ENCODE measurements at regions not wholly inside any gene's neighbourhood (a gene's known extent, or its start where the extent isn't known, plus 50 kb on each side); places are given as distances from the start of the nearest gene placed in this dataset.

DNA sequence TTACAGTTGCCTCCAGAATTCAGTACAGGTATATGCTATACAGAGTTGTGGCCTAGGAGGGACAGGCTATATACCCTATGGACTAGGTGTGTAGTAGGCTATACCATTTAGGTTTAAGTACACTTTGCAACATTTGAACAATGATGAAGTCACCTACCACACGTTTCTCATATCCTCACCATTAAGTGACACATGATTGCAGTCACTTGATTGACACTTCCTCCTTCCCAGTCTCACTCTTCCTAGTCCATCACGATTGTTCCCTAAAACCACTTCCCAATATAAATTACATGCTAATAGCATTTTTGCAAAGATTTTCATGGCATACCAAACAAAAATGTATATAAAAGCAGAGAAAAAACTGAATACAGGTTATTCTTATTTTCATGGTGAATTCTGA lies 312.2 kb downstream of the EPB41L4A start:
- no peaks in the 10 kb centered on the region for H3K79me1 ChIP-seq (ENCODE audit: low read depth in 1 of 2, low read length in 2 of 2)
- H3K36me3 ChIP-seq (ENCODE audit: control insufficient read depth, insufficient read depth, low read length): no peaks in the 10 kb centered on the region
- H3K4ac ChIP-seq (ENCODE audit: low read depth, low read length): no peak overlapping the region
- ATAC-seq (ENCODE audit: low read depth) (no peak), DNase-seq (no peak)
- H3K9me1 ChIP-seq (ENCODE audit: insufficient read depth, low read length): no peaks in the 10 kb centered on the region
- no peak overlapping the region for H3K9ac ChIP-seq (ENCODE audit: low read depth, low read length)
- H3K14ac ChIP-seq (replicated peaks; ENCODE audit: low read depth, low read length): no peak overlapping the region
- H2AFZ ChIP-seq (replicated peaks; ENCODE audit: low read length, poor library complexity): no peak overlapping the region
- H4K5ac ChIP-seq (ENCODE audit: low read depth, low read length): no peak overlapping the region
- no peak overlapping the region for H3K4me2 ChIP-seq (ENCODE audit: low read depth, low read length)
- no peaks in the 10 kb centered on the region for H4K20me1 ChIP-seq (ENCODE audit: insufficient read depth, low read length)
- no peak overlapping the region for H2AK9ac ChIP-seq (replicated peaks; ENCODE audit: low read depth, low read length, poor library complexity)
- ChIA-PET POLR2A (ENCODE audit: unreplicated experiment) (no interaction called here), CTCF (no interaction called here)
- intact Hi-C loops (cut with micrococcal nuclease): no loop called here
- BruUV-seq (replicated peaks): no TSS peak
- H3K4me3 ChIP-seq (ENCODE audit: insufficient read depth, low read depth, low read length): no peak overlapping the region
- H3K23ac ChIP-seq (ENCODE audit: low read depth, low read length): no peak overlapping the region
- no peak overlapping the region for H2BK5ac ChIP-seq (ENCODE audit: low read depth, low read length, poor library complexity, severe bottlenecking)
- no peak overlapping the region for H3K18ac ChIP-seq (ENCODE audit: low read depth, low read length)
- dilution Hi-C loops (cut with HindIII; ENCODE audit: low sequenced_read_pairs, unreplicated experiment): no loop called here
- no peaks in the 10 kb centered on the region for H3K4me1 ChIP-seq (ENCODE audit: control insufficient read depth, insufficient read depth, low read length)
- TF ChIP-seq CEBPB (IDR thresholded peaks at IDR 0.05; ENCODE audit: low read depth, low read length) (no peak), MXI1 (IDR thresholded peaks at IDR 0.05; ENCODE audit: borderline replicate concordance, low read depth, low read length) (no peak)
- H4K91ac ChIP-seq (ENCODE audit: insufficient read depth, low read depth, low read length): no peak overlapping the region
- no peak overlapping the region for H4K8ac ChIP-seq (ENCODE audit: low read depth in 2 of 2, low read length in 2 of 2)
- H3K27ac ChIP-seq (ENCODE audit: insufficient read depth, low read length): no peak overlapping the region
- 20% methylated on average over 1 of the region's 2 CpGs; no CpG with 5 or more reads in 1 of the 2 experiments for WGBS, 2 experiments (ENCODE audit: extremely low coverage in 2 of 2, insufficient read length in 1 of 2)
- H2BK120ac ChIP-seq (ENCODE audit: low read depth, low read length): no peak overlapping the region
- H2BK15ac ChIP-seq (ENCODE audit: low read depth, low read length): no peak overlapping the region
- in situ Hi-C loops (cut with MboI; ENCODE audit: low sequenced_read_pairs): no loop called here
- H2BK20ac ChIP-seq (ENCODE audit: low read depth, low read length): no peak overlapping the region
- 0 out of 2 replicates have a peak overlapping the region, but pooled peaks have one; percentile 5 for H2AK5ac ChIP-seq (ENCODE audit: low read depth, low read length)
- H3K27me3 ChIP-seq (ENCODE audit: control insufficient read depth, insufficient read depth, low read length): no peaks in the 10 kb centered on the region
- H3K9me3 ChIP-seq (ENCODE audit: control insufficient read depth, insufficient read depth, low read length): no peaks in the 10 kb centered on the region
- H3K56ac ChIP-seq (ENCODE audit: extremely low read depth, insufficient read depth, low read length): no peak overlapping the region
